ENCODE measurements at regions not wholly inside any gene's neighbourhood (a gene's known extent, or its start where the extent isn't known, plus 50 kb on each side); places are given as distances from the start of the nearest gene placed in this dataset.

DNA sequence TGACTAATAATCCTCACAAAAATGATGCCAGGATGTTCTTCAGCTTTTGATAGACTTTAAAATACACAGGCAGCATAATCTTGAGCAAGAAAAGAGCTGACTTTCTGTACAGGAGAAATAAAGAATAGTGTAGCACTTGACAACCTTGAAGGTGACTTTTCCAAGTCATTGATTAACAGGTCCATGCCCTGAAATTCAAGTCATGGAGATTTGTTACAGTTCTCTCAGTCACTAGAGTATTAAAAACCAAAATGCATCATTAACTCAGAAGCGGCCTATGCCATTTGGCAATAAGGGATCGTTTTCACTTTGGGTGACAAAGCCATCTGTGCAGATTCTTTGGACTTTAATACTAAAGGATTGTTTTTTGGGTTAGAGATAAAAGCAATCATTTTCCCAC is 692.7 kb upstream of the SGO1 start:
- Mint-ChIP-seq H3K4me3 (no peak overlapping the region), H3K27ac (peak overlapping the region; percentile 30 to 85 (median 48)), H3K36me3 (ENCODE audit: low read depth) (peaks cover 4% of the 10 kb centered on the region), H3K9me3 (peaks cover 11% of the 10 kb centered on the region), H3K27me3 (ENCODE audit: low read depth) (no peaks in the 10 kb centered on the region), H3K4me1 (no peaks in the 10 kb centered on the region)
- TF ChIP-seq, protein P1, sequence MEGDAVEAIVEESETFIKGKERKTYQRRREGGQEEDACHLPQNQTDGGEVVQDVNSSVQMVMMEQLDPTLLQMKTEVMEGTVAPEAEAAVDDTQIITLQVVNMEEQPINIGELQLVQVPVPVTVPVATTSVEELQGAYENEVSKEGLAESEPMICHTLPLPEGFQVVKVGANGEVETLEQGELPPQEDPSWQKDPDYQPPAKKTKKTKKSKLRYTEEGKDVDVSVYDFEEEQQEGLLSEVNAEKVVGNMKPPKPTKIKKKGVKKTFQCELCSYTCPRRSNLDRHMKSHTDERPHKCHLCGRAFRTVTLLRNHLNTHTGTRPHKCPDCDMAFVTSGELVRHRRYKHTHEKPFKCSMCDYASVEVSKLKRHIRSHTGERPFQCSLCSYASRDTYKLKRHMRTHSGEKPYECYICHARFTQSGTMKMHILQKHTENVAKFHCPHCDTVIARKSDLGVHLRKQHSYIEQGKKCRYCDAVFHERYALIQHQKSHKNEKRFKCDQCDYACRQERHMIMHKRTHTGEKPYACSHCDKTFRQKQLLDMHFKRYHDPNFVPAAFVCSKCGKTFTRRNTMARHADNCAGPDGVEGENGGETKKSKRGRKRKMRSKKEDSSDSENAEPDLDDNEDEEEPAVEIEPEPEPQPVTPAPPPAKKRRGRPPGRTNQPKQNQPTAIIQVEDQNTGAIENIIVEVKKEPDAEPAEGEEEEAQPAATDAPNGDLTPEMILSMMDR (IDR thresholded peaks at IDR 0.05; ENCODE audit: unreplicated experiment in 3 of 3), result no peak

DNA sequence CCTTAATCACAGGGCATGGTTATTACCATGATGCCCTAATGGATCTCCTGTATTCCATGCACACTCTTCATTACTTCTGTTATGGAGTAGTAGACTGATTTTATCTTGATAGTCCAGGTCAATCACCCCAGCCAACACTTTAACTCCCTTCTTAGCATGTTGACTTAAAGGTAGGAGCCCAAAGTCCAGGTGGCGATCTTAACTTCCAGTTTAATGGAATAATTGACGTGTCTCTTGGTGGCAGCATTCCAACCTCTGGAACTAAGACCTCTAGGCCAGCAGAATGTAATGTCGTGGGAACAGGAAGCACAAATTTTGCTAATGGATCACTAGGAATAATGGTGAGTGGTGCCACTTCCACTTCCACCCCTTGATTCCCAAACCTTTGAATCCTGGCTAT is 687.2 kb upstream of the SGO1 start:
- Mint-ChIP-seq H3K9me3 (peaks cover 17% of the 10 kb centered on the region), H3K4me3 (no peak overlapping the region), H3K36me3 (ENCODE audit: low read depth) (peaks cover 4% of the 10 kb centered on the region), H3K4me1 (peaks cover 16% of the 10 kb centered on the region), H3K27ac (no peak overlapping the region), H3K27me3 (ENCODE audit: low read depth) (no peaks in the 10 kb centered on the region)
- TF ChIP-seq, protein P1 (IDR thresholded peaks at IDR 0.05; ENCODE audit: unreplicated experiment in 3 of 3), result no peak

DNA sequence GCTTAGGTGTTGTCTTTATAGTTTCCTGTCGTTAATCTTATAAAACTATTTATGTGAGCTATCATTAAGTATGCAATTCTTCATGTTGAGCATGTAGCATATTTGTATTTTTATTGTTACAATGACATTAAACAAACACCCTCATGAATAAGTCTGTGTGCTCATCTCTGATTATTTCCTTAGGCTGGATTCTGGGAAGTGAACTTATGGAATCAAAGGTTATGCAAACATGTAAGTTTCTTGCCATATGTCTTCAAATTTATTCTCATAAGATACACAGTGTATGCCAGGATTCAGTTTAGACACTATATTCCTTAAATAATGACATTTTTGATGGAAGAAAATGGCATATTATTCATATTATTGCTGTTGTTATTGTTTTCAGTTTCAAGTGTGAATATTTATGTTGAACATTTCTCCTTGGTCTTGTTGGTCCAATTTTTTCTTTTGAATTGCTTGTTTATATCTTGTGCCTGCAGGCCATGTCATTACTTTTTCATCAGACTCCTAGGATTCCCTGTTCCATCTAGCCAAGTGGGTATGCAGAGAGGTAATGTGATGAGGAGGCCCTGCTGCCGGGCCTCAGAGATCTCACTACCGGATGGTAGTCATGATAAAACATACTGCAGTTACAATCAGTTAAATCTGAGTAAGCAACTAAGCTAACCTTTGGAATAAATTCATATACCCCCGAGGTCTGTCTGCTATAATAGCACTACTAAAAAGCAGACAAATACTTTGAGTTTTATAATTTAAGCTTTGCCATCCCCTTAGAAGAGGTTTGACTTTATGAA is 684.3 kb upstream of the SGO1 start:
- H3K27ac Mint-ChIP-seq, result peak overlapping the region; percentile 11 to 85 (median 30)
- H3K9me3 Mint-ChIP-seq, result peaks cover 13% of the 10 kb centered on the region
- H3K36me3 Mint-ChIP-seq (ENCODE audit: low read depth), result no peaks in the 10 kb centered on the region
- H3K4me1 Mint-ChIP-seq, result peaks cover 16% of the 10 kb centered on the region
- TF ChIP-seq, protein P1 (IDR thresholded peaks at IDR 0.05; ENCODE audit: unreplicated experiment in 3 of 3), result no peak
- H3K4me3 Mint-ChIP-seq, result no peak overlapping the region
- H3K27me3 Mint-ChIP-seq (ENCODE audit: low read depth), result no peaks in the 10 kb centered on the region

DNA sequence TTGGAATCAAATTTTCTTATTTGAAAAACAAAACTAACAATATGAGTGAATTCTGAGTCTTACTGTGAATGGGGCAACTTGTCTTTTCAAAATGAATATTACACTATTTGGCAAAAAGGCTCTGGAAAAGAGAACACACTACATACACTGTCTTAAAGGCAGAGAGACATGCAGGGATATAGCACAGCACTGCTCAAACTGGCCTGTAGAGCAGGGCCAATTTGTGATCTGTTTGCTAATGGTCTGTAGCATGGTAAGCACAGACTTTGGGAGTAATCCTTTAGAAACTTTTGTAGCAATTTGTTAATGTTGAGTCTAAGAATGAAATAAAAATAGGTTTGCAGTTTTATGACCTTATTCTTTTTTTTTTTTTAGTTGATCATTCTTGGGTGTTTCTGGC is 679.8 kb upstream of the SGO1 start:
- H3K4me3 Mint-ChIP-seq, result no peak overlapping the region
- no peaks in the 10 kb centered on the region for H3K36me3 Mint-ChIP-seq (ENCODE audit: low read depth)
- TF ChIP-seq, protein P1 (IDR thresholded peaks at IDR 0.05; ENCODE audit: unreplicated experiment in 3 of 3), result no peak
- no peak overlapping the region for H3K27ac Mint-ChIP-seq
- H3K9me3 Mint-ChIP-seq, result peaks cover 17% of the 10 kb centered on the region
- H3K27me3 Mint-ChIP-seq (ENCODE audit: low read depth), result peaks cover 4% of the 10 kb centered on the region
- H3K4me1 Mint-ChIP-seq, result peaks cover 11% of the 10 kb centered on the region

DNA sequence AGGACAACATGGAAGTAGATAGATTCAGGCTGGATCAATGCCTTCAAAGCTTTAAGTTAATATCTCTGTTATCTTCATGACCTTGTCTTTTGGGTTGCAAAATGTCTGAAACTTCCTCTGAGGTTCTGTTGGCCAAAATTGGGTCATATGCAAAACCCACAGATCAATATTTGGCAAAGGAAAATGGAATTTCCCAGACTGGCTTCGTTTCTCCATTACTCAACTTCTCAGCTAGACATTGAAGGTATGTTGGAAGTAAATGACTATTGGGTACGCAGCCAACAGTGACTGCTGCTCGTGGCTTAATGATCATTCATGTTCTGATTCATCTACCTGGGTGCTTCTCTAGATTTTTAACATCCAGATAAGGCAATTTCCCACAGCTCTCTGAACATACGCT is 675.4 kb upstream of the SGO1 start:
- TF ChIP-seq, protein P1 (IDR thresholded peaks at IDR 0.05; ENCODE audit: unreplicated experiment in 3 of 3), result no peak
- no peaks in the 10 kb centered on the region for H3K4me1 Mint-ChIP-seq
- H3K9me3 Mint-ChIP-seq, result peaks cover 17% of the 10 kb centered on the region
- H3K27me3 Mint-ChIP-seq (ENCODE audit: low read depth), result peaks cover 4% of the 10 kb centered on the region
- no peak overlapping the region for H3K4me3 Mint-ChIP-seq
- H3K36me3 Mint-ChIP-seq (ENCODE audit: low read depth), result no peaks in the 10 kb centered on the region
- H3K27ac Mint-ChIP-seq, result no peak overlapping the region

DNA sequence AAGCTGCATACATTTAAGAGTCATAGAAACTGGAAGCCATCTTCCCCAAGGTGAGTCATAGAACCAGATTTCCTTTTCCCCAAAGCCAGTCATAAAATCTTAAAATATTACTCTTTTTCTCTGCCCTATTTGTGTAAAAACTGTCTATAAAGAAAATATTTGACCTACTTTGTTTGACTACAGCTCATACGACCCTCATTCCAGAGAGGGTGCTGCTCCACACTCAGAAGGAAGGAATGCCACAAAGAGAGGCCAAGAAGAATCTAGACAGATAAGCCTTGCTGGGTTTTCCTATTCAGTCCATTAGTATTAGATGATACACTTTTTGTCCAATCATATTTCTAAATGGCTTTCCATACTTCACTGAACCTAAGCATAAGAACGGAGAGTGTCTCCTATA is 671.6 kb upstream of the SGO1 start:
- Mint-ChIP-seq H3K27me3 (ENCODE audit: low read depth) (no peaks in the 10 kb centered on the region), H3K9me3 (peaks cover 3% of the 10 kb centered on the region), H3K27ac (no peak overlapping the region), H3K4me1 (no peaks in the 10 kb centered on the region), H3K36me3 (ENCODE audit: low read depth) (no peaks in the 10 kb centered on the region), H3K4me3 (no peak overlapping the region)
- TF ChIP-seq, protein P1 (IDR thresholded peaks at IDR 0.05; ENCODE audit: unreplicated experiment in 3 of 3), result no peak

All from nephron (organoid).